ENCODE measurements at regions not wholly inside any gene's neighbourhood (a gene's known extent, or its start where the extent isn't known, plus 50 kb on each side); places are given as distances from the start of the nearest gene placed in this dataset.
A peak's percentile ranks its signal among the peaks of the same experiment; 100 is the strongest.

- no peak for DNase-seq
These were observed 352.0 kb upstream of the C1orf87 start for GRCh38 chr1:60425528-60425927.

DNA sequence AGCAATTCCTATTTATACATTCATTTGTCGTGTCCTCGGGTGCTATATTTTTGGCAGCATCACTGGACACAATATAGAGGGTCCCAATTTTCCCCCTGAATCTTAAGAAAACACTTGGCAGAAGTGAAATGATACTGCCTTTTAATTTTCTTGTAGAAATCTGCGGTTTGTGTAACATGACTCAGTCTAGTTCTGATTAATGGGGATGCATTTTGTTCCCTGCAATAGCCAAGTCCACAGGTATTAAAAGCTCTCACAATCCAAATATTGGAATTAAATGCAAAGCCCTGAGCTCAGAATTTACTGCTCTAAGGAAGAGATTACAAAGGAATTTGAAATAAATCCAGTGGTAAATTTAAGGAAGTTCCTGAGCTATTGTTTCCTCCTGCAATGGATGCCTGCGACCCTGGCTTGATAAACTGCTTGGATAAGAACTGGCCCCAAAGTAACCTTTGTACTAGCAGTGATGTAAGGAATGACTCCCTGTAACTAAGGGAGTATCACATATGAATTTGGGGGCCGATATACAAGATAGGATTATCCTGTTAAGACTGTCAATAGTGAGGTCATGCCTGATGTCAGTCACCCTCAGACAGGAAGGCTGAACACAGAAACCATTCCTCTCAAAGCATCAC is 349.7 kb upstream of the C1orf87 start:
- DNase-seq: no peak

GRCh38 chr1:60421965-60422364 is 348.4 kb upstream of the C1orf87 start:
- no peak for DNase-seq

GRCh38 chr1:60419023-60419422 is 345.5 kb upstream of the C1orf87 start:
- no peak for DNase-seq

GRCh38 chr1:60415696-60416095 is 342.1 kb upstream of the C1orf87 start:
- DNase-seq: no peak

DNA sequence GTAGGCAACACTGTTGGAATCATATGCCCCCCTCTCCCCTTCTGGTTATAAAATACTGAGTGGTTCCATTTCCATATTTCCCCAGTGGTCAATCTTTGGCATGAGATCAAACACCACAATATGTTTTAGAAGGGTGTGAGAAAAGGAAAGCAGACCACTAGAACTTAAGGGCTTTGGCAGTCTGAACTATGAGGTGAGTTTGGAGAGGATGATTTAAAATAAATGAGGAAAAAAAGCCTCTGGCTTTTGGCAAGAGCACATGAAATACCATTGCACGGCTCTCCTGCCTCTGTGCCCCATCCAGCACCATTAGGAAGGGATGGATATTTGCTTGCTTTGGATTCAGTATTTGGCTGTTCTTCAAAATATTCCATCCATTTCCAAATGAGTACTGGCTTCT is 339.5 kb upstream of the C1orf87 start:
- DNase-seq: no peak

- DNase-seq: no peak
These were observed 338.0 kb upstream of the C1orf87 start for GRCh38 chr1:60411591-60411990.

DNA sequence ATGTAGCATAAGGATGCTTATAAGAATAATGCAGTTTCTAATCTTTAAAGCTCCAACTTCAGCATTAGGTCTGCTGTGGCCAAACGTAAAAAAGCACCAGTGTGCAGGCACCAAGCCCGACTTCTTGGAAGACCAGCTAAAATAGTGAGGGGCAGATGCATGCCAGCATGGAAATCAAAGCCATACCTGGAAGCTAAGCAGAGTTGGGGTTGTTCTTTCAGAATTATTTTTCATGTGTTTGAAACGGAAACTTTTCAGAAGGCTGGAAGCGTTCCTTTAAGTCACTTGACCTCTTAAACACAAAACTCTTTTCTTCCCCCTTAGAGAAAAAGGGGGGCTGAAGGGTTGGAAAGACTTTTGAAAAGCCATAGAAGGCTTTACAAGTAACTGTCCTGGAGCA is 329.2 kb upstream of the C1orf87 start:
- DNase-seq: no peak

- DNase-seq: no peak
These were observed 328.6 kb upstream of the C1orf87 start for GRCh38 chr1:60402216-60402615.

DNA sequence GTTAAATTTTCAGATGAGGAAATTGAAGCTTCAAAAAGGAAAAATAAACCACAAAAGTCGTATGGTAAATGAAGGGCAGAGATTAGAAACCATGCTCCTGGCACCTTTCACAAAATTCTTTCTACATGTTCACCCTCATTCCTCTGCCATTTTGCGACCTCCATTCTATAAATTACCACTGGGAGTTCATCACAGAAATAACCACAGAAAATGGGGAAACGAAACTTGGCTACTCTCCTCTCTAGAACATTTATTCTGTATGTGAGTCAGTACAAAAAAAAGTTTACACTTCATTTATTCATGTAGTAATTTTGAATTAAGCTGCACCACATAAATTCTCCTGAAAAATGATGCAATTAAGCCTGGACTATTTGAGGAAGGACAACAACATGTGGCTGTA is 320.9 kb upstream of the C1orf87 start:
- DNase-seq: no peak

DNA sequence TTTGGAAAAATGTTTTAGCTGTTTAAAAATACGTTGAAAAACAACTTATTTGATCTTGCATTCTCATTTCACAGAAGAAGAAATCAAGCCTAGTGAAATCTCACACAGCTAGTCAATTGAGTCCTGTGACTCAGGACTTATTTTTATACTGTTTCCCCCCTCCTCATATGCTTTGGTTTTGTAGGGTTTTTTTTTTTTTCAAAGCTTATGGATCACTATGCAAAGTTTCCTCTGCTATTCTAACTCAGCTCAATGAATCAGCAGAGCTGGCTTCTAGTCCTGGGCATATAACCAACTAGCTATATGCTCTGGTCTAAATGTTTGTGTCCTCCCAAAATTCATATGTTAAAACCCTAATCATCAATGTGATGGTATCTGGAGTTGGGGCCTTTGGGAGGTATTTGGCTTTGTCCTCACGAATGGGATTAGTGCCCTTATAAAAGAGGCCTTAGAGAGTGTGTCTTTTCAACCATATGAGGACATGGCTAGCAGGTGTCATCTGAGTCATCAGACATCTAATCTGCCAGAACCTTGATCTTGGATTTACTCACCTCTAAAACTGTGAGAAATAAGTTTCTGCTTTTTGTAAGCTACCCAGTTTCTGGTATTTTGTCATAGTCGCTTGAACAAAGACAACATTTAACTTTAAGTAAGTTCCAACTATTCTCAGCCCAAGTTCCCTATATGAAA is 317.2 kb upstream of the C1orf87 start:
- no peak for DNase-seq

GRCh38 chr1:60388092-60388987 is 314.8 kb upstream of the C1orf87 start:
- no peak for DNase-seq

DNA sequence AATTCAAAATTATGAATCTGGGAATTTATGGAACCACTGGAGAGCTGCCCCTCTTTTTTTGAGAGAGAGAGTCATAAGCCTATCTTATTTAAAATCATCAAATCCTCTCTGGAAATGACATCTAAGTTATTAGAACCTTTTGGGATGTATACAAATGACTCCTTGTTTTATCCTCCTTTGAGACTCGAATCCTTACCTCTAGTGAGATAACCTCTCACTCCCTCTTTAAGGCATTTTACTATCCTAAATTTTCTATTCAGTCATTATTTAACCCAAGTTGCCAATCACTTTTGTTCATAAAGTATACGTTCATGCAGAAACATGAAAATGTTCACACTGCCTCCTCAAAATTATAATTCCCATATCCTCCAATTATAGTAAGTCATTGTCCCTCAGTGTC is 313.6 kb upstream of the C1orf87 start:
- no peak for DNase-seq

- no peak for DNase-seq
These were observed 312.7 kb upstream of the C1orf87 start for GRCh38 chr1:60386249-60386648.

DNA sequence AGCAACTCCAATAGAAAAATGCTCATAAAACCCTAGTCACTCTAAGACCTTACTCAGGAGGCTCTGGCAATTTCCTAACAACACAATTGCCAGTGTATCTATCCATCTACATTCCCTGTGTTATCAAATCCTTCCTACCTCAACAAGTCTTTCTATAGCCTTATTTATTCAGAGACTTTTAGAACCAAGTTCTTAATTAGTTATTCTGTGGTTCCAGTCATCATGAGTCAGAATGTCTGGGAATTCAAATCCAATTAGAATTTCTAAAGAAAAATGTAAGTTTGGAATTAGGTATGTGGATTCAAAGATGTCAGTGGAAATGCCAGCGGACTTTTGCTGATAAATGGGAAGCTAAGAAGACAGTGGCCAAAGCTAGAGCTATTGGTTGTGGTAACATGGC is 302.6 kb upstream of the C1orf87 start:
- no peak for DNase-seq

DNA sequence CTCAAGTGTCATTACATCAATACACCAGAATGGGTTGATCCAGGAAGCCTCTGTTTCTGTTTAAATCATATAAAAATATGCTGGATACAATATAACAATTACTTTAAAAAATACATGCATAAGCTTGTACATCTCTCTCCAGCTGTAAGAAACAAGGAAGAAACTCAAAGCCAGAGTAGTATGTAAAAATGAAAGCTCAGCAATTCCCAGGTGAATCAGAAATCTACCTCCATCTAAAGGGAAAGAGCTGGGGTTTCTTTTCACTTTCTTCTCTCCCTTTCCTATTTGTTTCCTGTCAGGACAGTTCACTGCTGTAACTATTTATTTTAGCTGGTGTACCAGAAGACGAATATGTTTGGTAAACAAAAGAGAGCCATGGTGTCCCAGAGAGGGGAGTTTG is 301.0 kb upstream of the C1orf87 start:
- no peak for DNase-seq

DNA sequence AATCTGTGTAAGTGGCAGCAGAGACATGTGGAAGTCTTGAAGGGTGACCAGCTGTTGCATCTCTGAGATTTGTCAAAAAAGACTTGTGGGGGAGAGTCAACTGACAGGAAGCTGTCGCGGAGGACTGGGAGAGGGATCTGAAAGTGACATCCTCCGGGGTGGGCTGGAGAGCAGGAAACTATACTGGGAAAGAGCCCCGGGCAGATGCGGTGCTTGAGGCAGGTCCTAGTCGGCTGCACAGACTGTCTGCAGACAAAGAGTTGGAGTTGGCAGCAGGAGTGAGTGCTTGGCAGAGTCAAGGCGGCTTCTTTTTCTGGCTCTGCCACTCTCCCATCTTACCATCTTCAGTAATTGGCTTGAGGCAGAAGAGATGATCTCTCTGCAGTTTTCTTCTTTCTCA is 294.0 kb upstream of the C1orf87 start:
- peak in 1 of 14 donors; percentile 0 for DNase-seq

GRCh38 chr1:60359431-60359830 is 285.9 kb upstream of the C1orf87 start:
- no peak for DNase-seq

GRCh38 chr1:60350531-60350930 is 277.0 kb upstream of the C1orf87 start:
- no peak for DNase-seq

DNA sequence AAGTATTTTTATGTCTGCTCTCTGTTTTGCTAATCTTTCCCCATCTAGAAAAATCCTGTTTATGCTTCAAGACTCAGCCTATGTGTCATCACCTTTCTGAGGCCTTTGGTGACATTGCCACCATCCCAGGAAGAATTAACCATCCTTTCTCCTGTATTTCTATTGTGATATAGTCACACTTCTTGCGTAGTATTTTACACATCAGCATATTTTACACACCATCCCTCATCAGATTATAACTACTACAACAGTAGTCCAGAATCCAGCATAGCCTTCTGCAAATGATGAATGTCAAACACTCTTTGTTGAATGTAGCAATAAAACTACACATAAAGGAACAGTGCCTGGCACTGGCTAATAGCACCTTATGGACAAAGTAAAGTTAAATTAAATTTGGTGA is 275.3 kb upstream of the C1orf87 start:
- DNase-seq: no peak

DNA sequence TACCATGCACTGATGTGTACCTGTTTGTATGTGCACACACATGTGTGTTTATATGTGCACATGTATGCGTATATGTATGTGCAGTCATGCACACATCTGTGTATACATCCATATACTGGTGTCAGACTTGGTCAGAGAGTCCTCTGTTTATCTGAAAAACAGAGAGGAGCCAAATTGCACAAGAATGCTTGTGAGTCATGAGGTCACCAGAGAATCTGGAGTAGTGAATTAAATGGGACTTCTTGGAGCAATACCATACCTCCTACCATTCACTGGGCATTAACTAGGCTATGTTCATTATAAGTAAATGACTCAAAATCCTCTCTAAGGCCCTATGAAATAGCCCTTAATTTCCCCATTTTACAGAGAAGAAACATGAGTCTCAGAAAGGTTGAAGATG is 272.1 kb upstream of the C1orf87 start:
- no peak for DNase-seq

- no peak for DNase-seq
These were observed 271.5 kb upstream of the C1orf87 start for GRCh38 chr1:60345049-60345448.

- DNase-seq: no peak
These were observed 270.2 kb upstream of the C1orf87 start for GRCh38 chr1:60343736-60344135.

DNA sequence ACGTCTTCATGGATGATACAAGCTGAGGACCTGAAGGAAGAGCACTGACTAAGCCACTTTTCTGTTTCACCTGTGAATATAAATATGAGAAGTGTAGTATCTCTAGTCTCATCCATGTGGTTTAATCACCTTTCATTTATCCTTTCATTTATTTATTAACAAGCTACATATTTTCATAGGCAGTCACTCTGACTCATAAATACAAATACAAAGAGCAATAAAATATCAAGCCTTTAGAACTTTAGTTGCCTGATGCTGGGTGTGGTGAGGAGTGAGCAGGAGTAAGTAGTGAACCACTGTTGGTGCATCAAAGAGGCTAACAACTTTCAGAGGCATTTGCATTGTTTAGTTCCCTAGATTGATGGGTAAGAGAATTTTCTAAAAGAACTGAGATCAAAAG is 269.0 kb upstream of the C1orf87 start:
- no peak for DNase-seq
